H1 (cell line): ENCODE measurements at regions not wholly inside any gene's neighbourhood (a gene's known extent, or its start where the extent isn't known, plus 50 kb on each side); places are given as distances from the start of the nearest gene placed in this dataset.

Experiments
- CTCF ChIA-PET: fragments of 300-600 bp; sonication (Branson Sonifier 250); formaldehyde crosslinking; loops from one replicate; lab custom pipeline; 2021; ENCODE audit not compliant: partially characterized antibody; lab: Charles Lee
- POLR2A ChIA-PET: fragments of 300-600 bp; sonication (Branson Sonifier 250); formaldehyde crosslinking; loops from one replicate; lab custom pipeline; 2021; ENCODE audit warnings: inconsistent platforms; ENCODE audit not compliant: partially characterized antibody; lab: Charles Lee
- DNase-seq, 2 experiments: peaks; one replicate each; pipeline versions ENCODE4 v3.0.0 to v3.0.0-alpha.2; 2010 to 2022; ENCODE audit warnings: low spot score in 2 of 2, low read depth in 1 of 2, mixed read lengths in 1 of 2
- FAIRE-seq: peaks from 2 replicates; lab custom pipeline; 2011; peaks lifted over from hg19 to GRCh38; lab: Jason Lieb, UNC
- H2AFZ ChIP-seq: 2 replicates; pipeline ENCODE4 v1.8.1; 2012; ENCODE audit warnings: low read length, inconsistent platforms
- H2AK5ac ChIP-seq: 2 replicates; pipeline ENCODE4 v1.6.1; 2013; ENCODE audit warnings: low read depth, low read length
- H2BK120ac ChIP-seq: replicated peaks from 2 replicates; pipeline ENCODE3; 2013; ENCODE audit warnings: low read depth, low read length, inconsistent platforms
- H2BK12ac ChIP-seq: 2 replicates; pipeline ENCODE4 v1.6.1; 2013; ENCODE audit warnings: low read depth, low read length
- H2BK15ac ChIP-seq: 2 replicates; pipeline ENCODE4 v1.6.1; 2013; ENCODE audit warnings: low read length
- H2BK20ac ChIP-seq: 2 replicates; pipeline ENCODE4 v1.6.1; 2013; ENCODE audit warnings: low read length
- H2BK5ac ChIP-seq: 2 replicates; pipeline ENCODE4 v1.6.1; 2013; ENCODE audit warnings: low read depth, low read length
- H3K14ac ChIP-seq: 2 replicates; pipeline ENCODE4 v1.6.1; 2013; ENCODE audit warnings: inconsistent platforms; ENCODE audit not compliant: insufficient read length
- H3K18ac ChIP-seq: 2 replicates; pipeline ENCODE4 v1.6.1; 2013; ENCODE audit warnings: low read length; ENCODE audit errors: extremely low read depth
- H3K23ac ChIP-seq: 2 replicates; pipeline ENCODE4 v1.6.1; 2013; ENCODE audit warnings: inconsistent platforms; ENCODE audit not compliant: insufficient read length
- H3K23me2 ChIP-seq: 2 replicates; pipeline ENCODE4 v1.6.1; 2013; ENCODE audit warnings: low read depth, low read length
- H3K27ac ChIP-seq: 2 replicates; pipeline ENCODE4 v1.6.1; 2011; ENCODE audit warnings: low read depth, low read length, inconsistent platforms
- H3K27me3 ChIP-seq, 4 experiments: replicated peaks in 1 of 4; 1 replicate in 1 of 4; 2 replicates in 3 of 4; pipeline versions ENCODE4 v1.6.1 to v1.8.1; 2011 to 2013; ENCODE audit warnings: low read length in 3 of 4, mild to moderate bottlenecking in 3 of 4, inconsistent platforms in 2 of 4, mixed read lengths in 2 of 4, moderate library complexity in 1 of 4; ENCODE audit not compliant: control insufficient read depth in 3 of 4, insufficient read depth in 3 of 4; ENCODE audit errors: extremely low read depth in 1 of 4
- H3K36me3 ChIP-seq, 4 experiments: 2 replicates each; pipeline versions ENCODE4 v1.6.1 to v1.8.1; 2011 to 2013; ENCODE audit warnings: mild to moderate bottlenecking in 4 of 4, low read length in 3 of 4, moderate library complexity in 2 of 4, control low read depth in 1 of 4, inconsistent platforms in 1 of 4; ENCODE audit not compliant: insufficient read depth in 4 of 4, control insufficient read depth in 2 of 4
- H3K4ac ChIP-seq: replicated peaks from 2 replicates; pipeline ENCODE3; 2013; ENCODE audit warnings: low read length, low read depth, mixed read lengths, inconsistent platforms; ENCODE audit not compliant: insufficient read length
- H3K4me1 ChIP-seq, 4 experiments: replicated peaks in 1 of 4; 1 replicate in 1 of 4; 2 replicates in 3 of 4; pipeline versions ENCODE4 v1.6.1 to v1.8.1; 2011 to 2013; ENCODE audit warnings: low read length in 3 of 4, inconsistent platforms in 2 of 4, mixed read lengths in 1 of 4; ENCODE audit not compliant: insufficient read depth in 4 of 4, control insufficient read depth in 3 of 4
- H3K4me2 ChIP-seq, 2 experiments: 2 replicates each; pipeline versions ENCODE4 v1.6.1 to v1.8.1; 2011 to 2013; ENCODE audit warnings: low read depth in 2 of 2, low read length in 2 of 2, control low read depth in 1 of 2, inconsistent platforms in 1 of 2, mild to moderate bottlenecking in 1 of 2; ENCODE audit not compliant: insufficient read depth in 1 of 2
- H3K4me3 ChIP-seq, 4 experiments: fragments of 200-600, 300-600 bp in 1 of 4; sonication (generic), shearing (Covaris generic), sonication (Bioruptor Twin) in 1 of 4; 2 replicates each; pipeline versions ENCODE4 v1.5.1 to v1.8.1; 2011 to 2016; ENCODE audit warnings: low read length in 4 of 4, low read depth in 3 of 4, control low read depth in 2 of 4, inconsistent platforms in 2 of 4, mild to moderate bottlenecking in 2 of 4, mixed read lengths in 1 of 4, moderate library complexity in 1 of 4; ENCODE audit not compliant: insufficient read depth in 2 of 4; ENCODE audit errors: extremely low read depth in 1 of 4
- H3K56ac ChIP-seq: replicated peaks from 2 replicates; pipeline ENCODE3; 2013; ENCODE audit warnings: low read depth, mild to moderate bottlenecking, mixed read lengths, low read length, inconsistent platforms; ENCODE audit not compliant: insufficient read length
- H3K79me1 ChIP-seq: 2 replicates; pipeline ENCODE4 v1.6.1; 2013; ENCODE audit warnings: low read depth, low read length, control low read depth
- H3K79me2 ChIP-seq, 2 experiments: 2 replicates each; pipeline versions ENCODE4 v1.6.1 to v1.8.1; 2012 to 2013; ENCODE audit warnings: low read length in 2 of 2, mild to moderate bottlenecking in 2 of 2, inconsistent platforms in 1 of 2; ENCODE audit not compliant: insufficient read depth in 2 of 2, control insufficient read depth in 1 of 2
- H3K9ac ChIP-seq, 4 experiments: replicated peaks in 1 of 4; 1 replicate in 1 of 4; 2 replicates in 3 of 4; pipeline versions ENCODE4 v1.6.1 to v1.8.1; 2011 to 2013; ENCODE audit warnings: low read depth in 3 of 4, low read length in 3 of 4, control low read depth in 2 of 4, mild to moderate bottlenecking in 2 of 4, moderate library complexity in 2 of 4, inconsistent platforms in 1 of 4; ENCODE audit errors: extremely low read depth in 1 of 4
- H3K9me3 ChIP-seq, 2 experiments: 2 replicates each; pipeline versions ENCODE4 v1.6.1 to v1.8.1; 2012 to 2013; ENCODE audit warnings: mild to moderate bottlenecking in 2 of 2, moderate library complexity in 2 of 2, control low read depth in 1 of 2, inconsistent platforms in 1 of 2, low read depth in 1 of 2, low read length in 1 of 2, mixed read lengths in 1 of 2; ENCODE audit not compliant: insufficient read depth in 2 of 2
- H4K20me1 ChIP-seq, 2 experiments: replicated peaks in 1 of 2; 2 replicates each; pipeline versions ENCODE3 to v1.8.1; 2011 to 2013; ENCODE audit warnings: inconsistent platforms in 2 of 2, low read length in 2 of 2, mild to moderate bottlenecking in 1 of 2; ENCODE audit not compliant: insufficient read depth in 2 of 2, control insufficient read depth in 1 of 2
- H4K5ac ChIP-seq: 2 replicates; pipeline ENCODE4 v1.6.1; 2013; ENCODE audit warnings: low read length, low read depth, mixed read lengths, inconsistent platforms; ENCODE audit not compliant: insufficient read length
- H4K8ac ChIP-seq: 2 replicates; pipeline ENCODE4 v1.8.0; 2013; ENCODE audit warnings: mild to moderate bottlenecking, moderate library complexity, low read length, inconsistent platforms; ENCODE audit not compliant: insufficient read depth; ENCODE audit errors: extremely low read depth
- H4K91ac ChIP-seq: replicated peaks from 2 replicates; pipeline ENCODE3; 2013; ENCODE audit warnings: low read length, mixed read lengths, inconsistent platforms; ENCODE audit not compliant: insufficient read length
- BACH1 ChIP-seq: IDR thresholded peaks from 2 replicates; pipeline ENCODE4 v1.6.1; 2012; ENCODE audit warnings: low read length, improper control_type of control experiment
- BRCA1 ChIP-seq: IDR thresholded peaks from 2 replicates; pipeline ENCODE4 v1.6.1; 2012; ENCODE audit warnings: low read depth, low read length, improper control_type of control experiment
- EGR1 ChIP-seq: IDR thresholded peaks from 2 replicates; pipeline ENCODE4 v1.6.1; 2011; ENCODE audit warnings: low read depth, low read length, borderline replicate concordance
- MAFK ChIP-seq: IDR thresholded peaks from 2 replicates; pipeline ENCODE4 v1.6.1; 2012; ENCODE audit warnings: low read depth, mild to moderate bottlenecking, improper control_type of control experiment, low read length
- SAP30 ChIP-seq: fragments of 300-600 bp; sonication (generic); IDR thresholded peaks from 2 replicates; pipeline ENCODE4 v1.7.1; 2012; ENCODE audit warnings: low read length, moderate library complexity, mild to moderate bottlenecking, inconsistent platforms; ENCODE audit not compliant: insufficient read depth, insufficient replicate concordance
- SP1 ChIP-seq: IDR thresholded peaks from 2 replicates; pipeline ENCODE4 v1.6.1; 2011; ENCODE audit warnings: low read depth, low read length
- SP4 ChIP-seq: IDR thresholded peaks from 2 replicates; pipeline ENCODE4 v1.6.1; 2012; ENCODE audit warnings: low read length, inconsistent platforms
- YY1 ChIP-seq: IDR thresholded peaks from 2 replicates; pipeline ENCODE4 v1.6.1; 2011; ENCODE audit warnings: low read depth, mild to moderate bottlenecking, low read length
- WGBS, 2 experiments: shearing (Covaris generic) in 1 of 2; methylation state at CpG; one replicate each; pipeline versions ENCODE4 v1.1.6 to v1.1.7; 2013 to 2015; ENCODE audit warnings: low lambda C conversion rate in 2 of 2, mixed read lengths in 2 of 2, inconsistent platforms in 1 of 2, low coverage in 1 of 2, missing lambda C conversion rate in 1 of 2; ENCODE audit not compliant: insufficient replicate concordance in 2 of 2, insufficient coverage in 1 of 2, insufficient read length in 1 of 2; ENCODE audit errors: extremely low coverage in 1 of 2, missing lambda C conversion rate in 1 of 2; 5-methylcytosine and 5-hydroxymethylcytosine counted together

DNA sequence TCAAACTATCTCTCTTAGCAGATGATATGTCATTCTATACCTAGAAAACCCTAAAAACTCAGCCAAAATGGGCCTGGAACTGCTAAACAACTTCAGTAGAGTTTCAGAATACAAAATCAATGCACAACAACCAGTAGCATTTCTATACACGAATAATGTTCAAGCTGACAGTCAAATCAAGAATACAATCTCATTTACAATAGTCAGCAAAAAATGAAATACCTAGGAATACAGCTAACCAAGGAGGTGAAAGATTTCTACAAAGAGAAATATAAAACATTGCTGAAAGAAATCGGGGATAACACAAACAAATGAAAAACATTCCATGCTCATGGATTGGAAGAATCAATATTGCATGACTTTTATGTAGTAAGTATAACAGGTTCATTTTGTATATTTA, 804.8 kb downstream of the SLITRK1 start:
- Histone ChIP-seq H3K79me2 (no peaks in the 10 kb centered on the region), H2BK15ac (no peak overlapping the region), H3K27me3 (no peaks in the 10 kb centered on the region), H2BK20ac (no peak overlapping the region), H3K23ac (no peak overlapping the region), H4K8ac (no peak overlapping the region), H3K79me1 (no peaks in the 10 kb centered on the region), H3K23me2 (no peaks in the 10 kb centered on the region), H3K9me3 (peaks cover 0 to 4% of the 10 kb centered on the region in 2 experiments; a peak in 1 of 4 replicates), H3K4me1 (no peaks in the 10 kb centered on the region), H2BK5ac (no peak overlapping the region), H3K4me3 (no peak overlapping the region), H3K56ac (no peak overlapping the region), H2AFZ (no peak overlapping the region), H3K4me2 (no peak overlapping the region), H3K27ac (no peak overlapping the region), H4K91ac (no peak overlapping the region), H3K9ac (no peak overlapping the region), H3K14ac (no peak overlapping the region), H2AK5ac (no peak overlapping the region), H3K18ac (no peak overlapping the region), H4K20me1 (no peaks in the 10 kb centered on the region), H2BK120ac (no peak overlapping the region), H4K5ac (no peak overlapping the region), H3K4ac (no peak overlapping the region), H2BK12ac (no peak overlapping the region), H3K36me3 (no peaks in the 10 kb centered on the region)
- no peak for DNase-seq
- ChIA-PET POLR2A (no interaction called here), CTCF (no interaction called here)
- 91% methylated on average over 2 of the region's 2 CpGs; no CpG with 5 or more reads in 1 of the 2 experiments for WGBS, 2 experiments
- FAIRE-seq: no peak
- TF ChIP-seq SAP30 (no peak), BACH1 (no peak), MAFK (no peak), EGR1 (no peak), BRCA1 (no peak), YY1 (no peak), SP4 (no peak), SP1 (no peak)
